Pancreas (tissue), 10 donors: ENCODE measurements at regions not wholly inside any gene's neighbourhood (a gene's known extent, or its start where the extent isn't known, plus 50 kb on each side); places are given as distances from the start of the nearest gene placed in this dataset.

Source experiments
- ATAC-seq, 4 donors: fragments of 200-7000 bp; cut with Tn5 transposase; one replicate each; pipeline versions ENCODE4 v1.8.0 to v1.9.1; 2020; ENCODE audit warnings: mild to moderate bottlenecking in 4 of 4, moderate library complexity in 4 of 4
- DNase-seq, 6 donors: peaks; one replicate each; pipeline ENCODE4 v3.0.0-alpha.2; 2020
- FAIRE-seq: peaks from 2 replicates; lab custom pipeline; 2012; peaks lifted over from hg19 to GRCh38; lab: Jason Lieb, UNC
- H3K27ac ChIP-seq, 4 donors: fragments of 200-600 bp; sonication (generic); 1 replicate in 3 of 4; 2 replicates in 1 of 4; pipeline versions ENCODE4 v1.5.0 to v1.8.0; 2020
- H3K27me3 ChIP-seq, 4 donors: fragments of 200-600 bp; one replicate each; pipeline ENCODE4 v1.8.0; 2021
- H3K36me3 ChIP-seq, 3 donors: fragments of 200-600 bp; sonication (generic) in 1 of 3; one replicate each; pipeline versions ENCODE4 v1.5.0 to v1.8.0; 2020 to 2021
- H3K4me1 ChIP-seq, 3 donors: fragments of 200-600 bp; one replicate each; pipeline ENCODE4 v1.8.0; 2021
- H3K4me3 ChIP-seq, 4 donors: fragments of 200-600 bp; sonication (generic) in 2 of 4; one replicate each; pipeline versions ENCODE4 v1.5.0 to v1.8.0; 2020 to 2021
- H3K9me3 ChIP-seq, 4 donors: fragments of 200-600 bp; one replicate each; pipeline ENCODE4 v1.8.0; 2021
- WGBS, 2 donors: extraction: QIAGEN DNeasy Blood & Tissue Kit; methylation state at CpG; one replicate each; pipeline ENCODE4 v1.1.7; 2013; 5-methylcytosine and 5-hydroxymethylcytosine counted together
- intact Hi-C, 3 donors: fragments of 100-400 bp; cut with DNase I; formaldehyde crosslinking; loops; one replicate each; pipeline versions ENCODE4 v1.11.1 to v1.14.2; 2022
- TF ChIP-seq, protein P1 (sequence below), 4 donors: fragments of 200-600 bp; sonication (generic) in 3 of 4; IDR thresholded peaks; one replicate each; pipeline versions ENCODE4 v1.5.0 to v1.8.0; 2021; ENCODE audit warnings: antibody characterized with exemption in 4 of 4
- donor health status: healthy with polysubstance abuse.
- donor health status: DM: no; HTN: no; CAD: no; lungs with moderate emphysema.
- donor health status: DM: no; HTN: no; CAD: no.
- donor health status: control.
- donor health status: control.
- donor health status: Bipolar disorder and iron deficiency.
- donor health status: DM: yes; HTN: yes; CAD: no.
- donor health status: DM: no; HTN: no; CAD: no.
- donor health status: DM: no; HTN: no; CAD: no.
- donor health status: DM: yes; HTN: yes; CAD: no.

DNA sequence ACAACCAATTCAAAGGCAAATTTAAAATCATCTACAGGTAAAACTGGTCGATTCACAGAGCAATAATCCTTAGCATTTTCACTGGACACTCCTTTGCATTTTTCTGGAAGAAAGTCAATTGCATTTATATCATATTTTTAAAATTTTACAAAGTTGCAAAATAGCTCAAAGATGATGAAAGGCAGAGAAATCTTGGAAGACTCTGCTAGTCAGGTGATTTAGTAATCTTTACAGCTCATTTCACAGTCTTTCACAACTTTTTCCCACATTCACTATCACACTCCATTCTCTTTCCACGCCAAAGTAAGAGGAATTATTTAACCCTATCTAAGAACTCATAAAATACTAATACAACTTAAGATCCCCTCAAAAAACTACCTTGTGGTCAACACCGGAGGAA, 1063.8 kb downstream of the EFNB2 start:
- Histone ChIP-seq H3K4me3 (no peak overlapping the region), H3K9me3 (no peaks in the 10 kb centered on the region), H3K36me3 (no peaks in the 10 kb centered on the region), H3K27ac (no peak overlapping the region), H3K4me1 (no peaks in the 10 kb centered on the region), H3K27me3 (no peaks in the 10 kb centered on the region)
- DNase-seq, result no peak
- FAIRE-seq, result no peak
- no peak for ATAC-seq
- TF ChIP-seq, protein P1, sequence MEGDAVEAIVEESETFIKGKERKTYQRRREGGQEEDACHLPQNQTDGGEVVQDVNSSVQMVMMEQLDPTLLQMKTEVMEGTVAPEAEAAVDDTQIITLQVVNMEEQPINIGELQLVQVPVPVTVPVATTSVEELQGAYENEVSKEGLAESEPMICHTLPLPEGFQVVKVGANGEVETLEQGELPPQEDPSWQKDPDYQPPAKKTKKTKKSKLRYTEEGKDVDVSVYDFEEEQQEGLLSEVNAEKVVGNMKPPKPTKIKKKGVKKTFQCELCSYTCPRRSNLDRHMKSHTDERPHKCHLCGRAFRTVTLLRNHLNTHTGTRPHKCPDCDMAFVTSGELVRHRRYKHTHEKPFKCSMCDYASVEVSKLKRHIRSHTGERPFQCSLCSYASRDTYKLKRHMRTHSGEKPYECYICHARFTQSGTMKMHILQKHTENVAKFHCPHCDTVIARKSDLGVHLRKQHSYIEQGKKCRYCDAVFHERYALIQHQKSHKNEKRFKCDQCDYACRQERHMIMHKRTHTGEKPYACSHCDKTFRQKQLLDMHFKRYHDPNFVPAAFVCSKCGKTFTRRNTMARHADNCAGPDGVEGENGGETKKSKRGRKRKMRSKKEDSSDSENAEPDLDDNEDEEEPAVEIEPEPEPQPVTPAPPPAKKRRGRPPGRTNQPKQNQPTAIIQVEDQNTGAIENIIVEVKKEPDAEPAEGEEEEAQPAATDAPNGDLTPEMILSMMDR (IDR thresholded peaks at IDR 0.05), result no peak
- intact Hi-C loops, result no loop called here
- WGBS, 2 donors, result 48 to 56% methylated on average over 3 of the region's 3 CpGs

DNA sequence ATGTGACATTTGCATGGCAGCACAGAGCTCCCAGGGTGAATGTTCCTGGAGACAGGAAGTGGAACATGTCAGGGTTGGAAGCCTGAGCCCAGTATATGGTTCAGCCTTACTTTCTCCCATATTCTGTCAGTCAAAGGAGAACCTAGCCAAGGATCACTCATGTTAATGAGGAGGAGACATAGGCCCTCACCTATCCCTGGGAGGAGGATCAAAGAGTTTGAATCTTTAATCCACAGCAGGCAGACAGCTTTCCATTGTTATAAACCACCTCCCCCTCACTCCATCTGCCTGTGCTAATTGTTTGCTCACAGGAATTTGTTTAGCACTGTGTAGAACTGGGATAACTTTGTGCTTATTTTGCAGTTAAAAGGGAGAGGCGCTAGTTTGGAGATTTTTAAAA, 1069.1 kb downstream of the EFNB2 start:
- ATAC-seq, result no peak
- no peak for FAIRE-seq
- Histone ChIP-seq H3K27ac (no peak overlapping the region), H3K4me1 (peaks cover 0 to 6% (median 0%) of the 10 kb centered on the region in 3 donors), H3K9me3 (no peaks in the 10 kb centered on the region), H3K36me3 (no peaks in the 10 kb centered on the region), H3K27me3 (no peaks in the 10 kb centered on the region), H3K4me3 (no peak overlapping the region)
- 61 to 82% methylated on average over 1 of the region's 1 CpG for WGBS, 2 donors
- TF ChIP-seq, protein P1 (IDR thresholded peaks at IDR 0.05), result no peak
- no peak for DNase-seq
- intact Hi-C loops, result no loop called here

DNA sequence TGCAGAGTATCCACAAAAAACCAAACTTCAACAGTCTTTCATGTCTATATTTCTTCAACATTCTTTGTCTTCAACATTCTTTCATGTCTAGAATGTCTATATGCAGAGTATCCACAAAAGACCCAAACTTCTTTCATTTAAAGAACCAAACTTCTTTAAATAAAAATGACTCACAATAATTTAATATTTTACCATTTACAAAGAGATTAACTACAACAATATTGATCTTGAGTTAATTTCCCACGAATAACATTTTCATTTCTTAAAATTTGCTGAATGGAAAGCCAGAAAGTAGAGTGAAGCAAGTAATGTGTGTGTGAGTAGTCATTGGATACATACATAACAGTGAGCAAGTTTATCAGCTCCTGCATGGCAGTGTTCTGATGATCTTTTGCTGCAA, 1069.7 kb downstream of the EFNB2 start, which contains the start of gene DAOA:
TSS of gene DAOA (plus strand) at position 301 of the 400 bp plus-strand sequence.
- no peaks in the 10 kb centered on the region for H3K27me3 ChIP-seq
- DNase-seq (no peak), ATAC-seq (no peak), FAIRE-seq (no peak)
- no peak within 1 kb of the TSS for H3K4me3 ChIP-seq
- no peaks in the 10 kb centered on the region for H3K36me3 ChIP-seq
- no peaks in the 10 kb centered on the region for H3K9me3 ChIP-seq
- intact Hi-C loops, result no loop called here
- H3K27ac ChIP-seq, result no peak within 1 kb of the TSS
- H3K4me1 ChIP-seq, result peaks cover 0 to 6% (median 0%) of the 10 kb centered on the region in 3 donors
- WGBS, 2 donors, result 27 to 33% methylated on average over 1 of the region's 1 CpG
- TF ChIP-seq, protein P1 (IDR thresholded peaks at IDR 0.05), result no peak

DNA sequence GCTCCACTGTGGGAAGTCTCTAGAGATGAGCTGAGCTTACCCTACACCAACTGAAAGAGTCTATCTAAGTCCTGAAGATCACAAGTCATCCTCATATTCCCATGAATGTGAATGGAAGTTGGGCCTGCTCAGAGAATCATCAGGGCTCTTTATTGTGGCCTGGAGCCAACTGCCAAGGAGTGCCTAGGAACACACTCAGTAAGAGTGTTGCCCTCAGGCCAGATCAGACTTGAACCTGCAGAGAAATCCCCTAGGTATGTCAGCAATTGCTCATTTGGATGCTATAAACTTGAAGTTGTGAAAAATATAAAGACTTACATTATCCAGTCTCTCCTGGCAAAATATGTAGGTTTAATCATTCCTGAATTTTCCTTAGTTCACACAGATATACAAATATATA, 1070.2 kb downstream of the EFNB2 start:
- Histone ChIP-seq H3K9me3 (no peaks in the 10 kb centered on the region), H3K36me3 (no peaks in the 10 kb centered on the region), H3K27ac (no peak overlapping the region), H3K4me3 (no peak overlapping the region), H3K27me3 (no peaks in the 10 kb centered on the region), H3K4me1 (peaks cover 0 to 6% (median 0%) of the 10 kb centered on the region in 3 donors)
- DNase-seq (no peak), ATAC-seq (no peak), FAIRE-seq (no peak)
- intact Hi-C loops, result no loop called here
- TF ChIP-seq, protein P1 (IDR thresholded peaks at IDR 0.05), result no peak

DNA sequence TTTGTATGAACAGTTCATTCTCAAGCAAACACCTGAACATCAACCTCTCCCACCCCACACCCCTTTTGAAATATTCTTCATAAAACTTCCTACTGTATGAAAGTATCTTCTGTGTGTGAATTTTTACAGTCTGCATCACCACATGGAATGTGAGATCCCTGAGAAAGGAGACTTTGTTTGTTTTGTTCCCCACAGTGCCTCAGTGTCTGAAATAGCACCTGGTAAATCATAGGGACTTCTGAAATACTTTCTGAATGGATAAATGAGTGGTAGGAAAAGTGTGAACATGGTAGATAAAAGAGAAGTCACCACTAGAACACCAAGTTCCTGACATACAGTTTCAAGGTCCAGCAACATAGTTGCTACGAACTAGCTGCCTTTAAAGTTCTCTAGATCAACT, 1071.2 kb downstream of the EFNB2 start:
- DNase-seq (no peak), ATAC-seq (no peak), FAIRE-seq (no peak)
- Histone ChIP-seq H3K4me3 (no peak overlapping the region), H3K4me1 (peaks cover 0 to 6% (median 0%) of the 10 kb centered on the region in 3 donors), H3K27me3 (no peaks in the 10 kb centered on the region), H3K9me3 (no peaks in the 10 kb centered on the region), H3K27ac (no peak overlapping the region), H3K36me3 (no peaks in the 10 kb centered on the region)
- TF ChIP-seq, protein P1 (IDR thresholded peaks at IDR 0.05), result no peak
- whole genome bisulfite sequencing, 2 donors, result 64 to 86% methylated on average over 1 of the region's 1 CpG
- intact Hi-C loops, result no loop called here
